Upper lobe of left lung (tissue), 6 donors: ENCODE measurements at regions not wholly inside any gene's neighbourhood (a gene's known extent, or its start where the extent isn't known, plus 50 kb on each side); places are given as distances from the start of the nearest gene placed in this dataset.
"Not testable (repeated sequence)": the region's sequence is repeated elsewhere in the genome, so short reads cannot be mapped to it uniquely, and the experiment has no call there.

Experiments
- ATAC-seq, 2 donors: fragments of 200-7000 bp; cut with Tn5 transposase; one replicate each; pipeline ENCODE4 v1.9.1; 2022; ENCODE audit warnings: mild to moderate bottlenecking in 2 of 2, moderate library complexity in 2 of 2; ENCODE audit not compliant: low FRiP score in 2 of 2
- DNase-seq, 2 donors: peaks; one replicate each; pipeline ENCODE4 v3.0.0-alpha.2; 2019 to 2020
- H3K27ac ChIP-seq, 4 donors: fragments of 200-600 bp; sonication (generic); one replicate each; pipeline ENCODE4 v1.5.1; 2016 to 2019
- H3K27me3 ChIP-seq, 4 donors: fragments of 200-600 bp; sonication (generic); one replicate each; pipeline ENCODE4 v1.5.1; 2017 to 2019
- H3K36me3 ChIP-seq, 4 donors: fragments of 200-600 bp; sonication (generic); one replicate each; pipeline ENCODE4 v1.5.1; 2016 to 2019
- H3K4me1 ChIP-seq, 4 donors: fragments of 200-600 bp; sonication (generic); one replicate each; pipeline ENCODE4 v1.5.1; 2018 to 2019
- H3K4me3 ChIP-seq, 4 donors: fragments of 200-600 bp; sonication (generic); one replicate each; pipeline ENCODE4 v1.5.1; 2017 to 2019; ENCODE audit warnings: mild to moderate bottlenecking in 2 of 4, moderate library complexity in 1 of 4
- H3K9me3 ChIP-seq, 4 donors: fragments of 200-600 bp; sonication (generic); one replicate each; pipeline ENCODE4 v1.5.1; 2018 to 2019
- EP300 ChIP-seq, 4 donors: sonication (generic); formaldehyde crosslinking; IDR thresholded peaks; one replicate each; pipeline ENCODE4 v1.5.1; 2017; ENCODE audit warnings: antibody characterized with exemption in 4 of 4, control low read depth in 2 of 4
- POLR2A ChIP-seq, 4 donors: fragments of 450-650 bp; IDR thresholded peaks; one replicate each; pipeline ENCODE4 v1.5.1; 2016 to 2017; ENCODE audit warnings: antibody characterized with exemption in 4 of 4, mild to moderate bottlenecking in 2 of 4
- POLR2AphosphoS5 ChIP-seq, 2 donors: sonication (generic); formaldehyde crosslinking; IDR thresholded peaks; one replicate each; pipeline ENCODE4 v1.5.1; 2017; ENCODE audit warnings: antibody characterized with exemption in 2 of 2
- WGBS, 2 donors: methylation state at CpG; one replicate each; pipeline ENCODE4 v1.1.5; 2017 to 2018; 5-methylcytosine and 5-hydroxymethylcytosine counted together
- TF ChIP-seq, protein P1 (sequence below), 6 experiments: fragments of 450-650 bp in 4 of 6; fragments of 200-600 bp in 2 of 6; sonication (generic) in 2 of 6; IDR thresholded peaks; one replicate each; pipeline ENCODE4 v1.5.1; 2016 to 2019; ENCODE audit warnings: antibody characterized with exemption in 6 of 6
- donor health status: DM: no; HTN: no; CAD: no; lungs with moderate emphysema.
- donor health status: DM: no; HTN: yes; CAD: no; lungs with severe emphysema.

GRCh38 chr4:3611778-3612177 is 79.6 kb upstream of the LRPAP1 start:
- H3K9me3 ChIP-seq, result no peaks in the 10 kb centered on the region
- no peak overlapping the region for H3K4me3 ChIP-seq
- H3K27me3 ChIP-seq, result no peaks in the 10 kb centered on the region
- ATAC-seq, result no peak
- no peak for TF ChIP-seq POLR2A (IDR thresholded peaks at IDR 0.05)
- no peak for TF ChIP-seq POLR2AphosphoS5 (IDR thresholded peaks at IDR 0.05)
- TF ChIP-seq, protein P1, sequence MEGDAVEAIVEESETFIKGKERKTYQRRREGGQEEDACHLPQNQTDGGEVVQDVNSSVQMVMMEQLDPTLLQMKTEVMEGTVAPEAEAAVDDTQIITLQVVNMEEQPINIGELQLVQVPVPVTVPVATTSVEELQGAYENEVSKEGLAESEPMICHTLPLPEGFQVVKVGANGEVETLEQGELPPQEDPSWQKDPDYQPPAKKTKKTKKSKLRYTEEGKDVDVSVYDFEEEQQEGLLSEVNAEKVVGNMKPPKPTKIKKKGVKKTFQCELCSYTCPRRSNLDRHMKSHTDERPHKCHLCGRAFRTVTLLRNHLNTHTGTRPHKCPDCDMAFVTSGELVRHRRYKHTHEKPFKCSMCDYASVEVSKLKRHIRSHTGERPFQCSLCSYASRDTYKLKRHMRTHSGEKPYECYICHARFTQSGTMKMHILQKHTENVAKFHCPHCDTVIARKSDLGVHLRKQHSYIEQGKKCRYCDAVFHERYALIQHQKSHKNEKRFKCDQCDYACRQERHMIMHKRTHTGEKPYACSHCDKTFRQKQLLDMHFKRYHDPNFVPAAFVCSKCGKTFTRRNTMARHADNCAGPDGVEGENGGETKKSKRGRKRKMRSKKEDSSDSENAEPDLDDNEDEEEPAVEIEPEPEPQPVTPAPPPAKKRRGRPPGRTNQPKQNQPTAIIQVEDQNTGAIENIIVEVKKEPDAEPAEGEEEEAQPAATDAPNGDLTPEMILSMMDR (IDR thresholded peaks at IDR 0.05), result no peak
- no peaks in the 10 kb centered on the region for H3K36me3 ChIP-seq
- DNase-seq, result peak in 1 of 2 donors; percentile 47
- 92% methylated on average over 14 of the region's 14 CpGs for WGBS, 2 donors
- no peaks in the 10 kb centered on the region for H3K4me1 ChIP-seq
- no peak overlapping the region for H3K27ac ChIP-seq

GRCh38 chr4:3610851-3611250 is 78.6 kb upstream of the LRPAP1 start:
- 77 to 87% methylated on average over 4 of the region's 4 CpGs for WGBS, 2 donors
- not testable (repeated sequence) for H3K9me3 ChIP-seq, ATAC-seq, H3K27ac ChIP-seq, H3K4me1 ChIP-seq, H3K36me3 ChIP-seq, H3K4me3 ChIP-seq, H3K27me3 ChIP-seq, DNase-seq

- not testable (repeated sequence) for H3K9me3 ChIP-seq, H3K27ac ChIP-seq, H3K27me3 ChIP-seq, H3K4me3 ChIP-seq, ATAC-seq, H3K4me1 ChIP-seq, H3K36me3 ChIP-seq, DNase-seq
- WGBS, 2 donors, result 98 to 100% methylated on average over 2 of the region's 2 CpGs
Observed at GRCh38 chr4:3609905-3610304, 77.7 kb upstream of the LRPAP1 start.

DNA sequence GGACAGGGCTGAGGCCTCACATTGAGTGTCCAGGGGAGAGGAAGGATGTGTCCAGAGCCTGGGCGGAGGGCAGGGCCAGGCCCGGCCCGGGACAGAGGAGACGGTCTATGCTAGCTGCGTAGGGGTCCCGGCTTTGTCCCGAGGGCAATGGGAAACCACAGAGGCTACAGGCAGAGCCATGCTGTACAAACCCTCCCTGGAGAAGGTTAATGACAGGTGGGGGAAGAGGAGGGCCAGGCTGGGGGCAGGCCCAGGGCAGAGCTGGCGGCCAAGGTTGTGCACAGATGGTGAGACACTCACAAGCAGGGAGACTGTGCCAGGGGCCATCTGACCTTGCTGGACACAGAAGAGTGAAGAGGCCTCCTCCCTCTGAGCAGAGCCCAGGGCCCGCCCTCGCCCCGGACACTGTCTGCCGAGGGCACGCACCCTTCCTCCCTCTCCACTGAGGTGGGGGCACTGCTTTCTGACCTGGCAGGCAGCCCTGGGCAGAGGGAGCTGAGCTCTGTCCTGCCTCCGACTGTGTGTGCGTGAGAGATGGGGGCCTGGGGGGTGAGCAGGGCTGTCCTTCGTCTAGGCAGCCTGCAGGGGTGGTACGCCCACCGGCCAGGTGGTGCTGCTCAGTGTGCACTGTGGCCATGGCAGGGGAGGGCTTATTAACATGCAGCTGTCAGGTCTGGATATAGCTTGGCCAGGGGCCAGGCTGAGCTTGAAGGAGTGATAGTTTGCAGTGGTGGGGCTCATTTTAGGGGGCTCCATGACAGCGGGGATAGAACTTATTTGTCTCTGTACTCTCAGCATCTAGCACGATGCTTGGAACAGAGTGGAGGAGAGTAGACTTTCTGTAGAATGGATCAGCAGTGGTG is 75.7 kb upstream of the LRPAP1 start:
- peak in 1 of 2 donors; percentile 74 for DNase-seq
- Histone ChIP-seq H3K4me1 (no peaks in the 10 kb centered on the region), H3K4me3 (no peak overlapping the region), H3K27ac (no peak overlapping the region), H3K36me3 (no peaks in the 10 kb centered on the region), H3K9me3 (no peaks in the 10 kb centered on the region), H3K27me3 (no peaks in the 10 kb centered on the region)
- 66 to 75% methylated on average over 6 to 19 of the region's 20 CpGs for WGBS, 2 donors
- TF ChIP-seq POLR2A (IDR thresholded peaks at IDR 0.05) (no peak), EP300 (IDR thresholded peaks at IDR 0.05) (no peak), POLR2AphosphoS5 (IDR thresholded peaks at IDR 0.05) (no peak)
- TF ChIP-seq, protein P1 (IDR thresholded peaks at IDR 0.05), result no peak
- peak in 1 of 2 donors; percentile 19 for ATAC-seq

DNA sequence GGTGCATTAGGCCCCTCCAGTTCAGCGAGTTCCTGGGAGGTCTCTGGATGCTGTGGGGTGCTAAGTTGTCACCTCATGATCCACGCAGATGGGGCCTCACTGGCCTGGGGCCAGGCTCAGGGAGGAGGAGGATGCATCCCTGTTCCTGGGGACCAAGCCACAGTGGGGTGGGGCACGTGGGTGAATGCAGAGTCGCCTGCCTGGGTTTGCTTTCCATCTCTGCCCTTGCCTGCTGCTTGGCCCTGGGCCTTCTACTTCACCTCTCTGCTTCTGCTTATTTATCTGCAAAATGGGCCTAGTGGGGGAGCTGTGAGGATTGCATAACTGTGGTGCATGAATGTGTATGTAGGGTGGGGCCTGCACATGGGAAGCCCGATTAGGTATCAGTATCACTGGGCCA is 74.6 kb upstream of the LRPAP1 start:
- H3K4me1 ChIP-seq, H3K27ac ChIP-seq, ATAC-seq, H3K4me3 ChIP-seq, DNase-seq, H3K36me3 ChIP-seq, H3K9me3 ChIP-seq, H3K27me3 ChIP-seq: not testable (repeated sequence)
- WGBS, 2 donors, result 52 to 53% methylated on average over 3 to 4 of the region's 5 CpGs

DNA sequence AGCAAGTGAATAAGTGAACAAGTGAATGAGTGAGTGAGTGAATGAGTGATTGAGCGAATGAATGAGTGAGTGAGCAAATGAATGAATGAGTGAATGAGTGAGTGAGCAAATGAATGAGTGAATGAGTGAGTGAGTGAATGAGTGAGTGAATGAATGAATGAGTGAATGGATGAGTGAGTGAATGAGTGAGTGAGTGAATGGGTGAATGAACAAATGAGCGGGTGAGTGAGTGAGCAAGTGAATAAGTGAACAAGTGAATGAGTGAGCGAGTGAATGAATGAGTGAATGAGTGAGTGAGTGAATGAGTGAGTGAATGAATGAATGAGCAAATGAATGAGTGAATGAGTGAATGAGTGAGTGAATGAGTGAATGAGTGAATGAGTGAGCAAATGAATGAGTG is 74.0 kb upstream of the LRPAP1 start:
- not testable (repeated sequence) for H3K27me3 ChIP-seq, H3K4me3 ChIP-seq, H3K36me3 ChIP-seq, DNase-seq, ATAC-seq, H3K4me1 ChIP-seq, H3K27ac ChIP-seq, H3K9me3 ChIP-seq
- 92% methylated on average over 3 of the region's 3 CpGs for WGBS, 2 donors

DNA sequence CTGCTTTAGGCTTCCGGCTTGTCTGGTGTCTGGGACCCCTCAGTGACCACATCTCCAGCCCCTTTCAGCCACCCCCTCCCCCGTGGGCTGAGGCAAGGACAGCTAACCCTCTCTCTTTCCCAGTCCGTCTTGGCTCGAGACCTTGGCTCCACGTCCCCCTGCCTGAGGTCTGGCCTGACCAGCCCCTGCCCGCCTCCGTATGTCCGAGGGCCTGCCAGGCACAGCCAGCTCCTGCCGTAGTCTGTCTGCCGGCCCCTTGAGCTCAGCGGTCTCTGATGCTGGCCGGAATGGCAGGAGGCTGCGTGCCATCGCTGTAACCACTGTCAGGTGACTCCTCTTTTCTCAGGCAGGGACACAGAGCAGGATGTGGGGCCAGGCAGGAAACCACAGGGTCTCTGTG is 73.3 kb upstream of the LRPAP1 start:
- no peaks in the 10 kb centered on the region for H3K36me3 ChIP-seq
- no peak overlapping the region for H3K4me3 ChIP-seq
- no peaks in the 10 kb centered on the region for H3K4me1 ChIP-seq
- DNase-seq (no peak), ATAC-seq (no peak)
- H3K9me3 ChIP-seq, result peaks cover 0 to 7% (median 0%) of the 10 kb centered on the region in 4 donors
- H3K27ac ChIP-seq, result no peak overlapping the region
- WGBS, 2 donors, result 83% methylated on average over 12 to 14 of the region's 14 CpGs
- TF ChIP-seq POLR2AphosphoS5 (IDR thresholded peaks at IDR 0.05) (no peak), EP300 (IDR thresholded peaks at IDR 0.05) (no peak)
- TF ChIP-seq, protein P1 (IDR thresholded peaks at IDR 0.05), result no peak
- H3K27me3 ChIP-seq, result no peaks in the 10 kb centered on the region

GRCh38 chr4:3602886-3603645 is 70.8 kb upstream of the LRPAP1 start:
- H3K27me3 ChIP-seq, DNase-seq, ATAC-seq, H3K27ac ChIP-seq, H3K4me1 ChIP-seq, H3K9me3 ChIP-seq, H3K4me3 ChIP-seq, H3K36me3 ChIP-seq: not testable (repeated sequence)
- WGBS, 2 donors, result 59 to 72% methylated on average over 11 of the region's 11 CpGs
